Transverse colon (tissue), 4 donors: ENCODE measurements at regions not wholly inside any gene's neighbourhood (a gene's known extent, or its start where the extent isn't known, plus 50 kb on each side); places are given as distances from the start of the nearest gene placed in this dataset.
"Not testable (repeated sequence)": the region's sequence is repeated elsewhere in the genome, so short reads cannot be mapped to it uniquely, and the experiment has no call there.

ENCODE experiments used
- DNase-seq: peaks from one replicate; pipeline ENCODE4 v3.0.0-alpha.2; 2019
- H3K27ac ChIP-seq, 4 donors: fragments of 200-600 bp; sonication (generic); 2 replicates each; pipeline ENCODE4 v1.5.1; 2016 to 2018; ENCODE audit warnings: inconsistent platforms in 4 of 4
- H3K27me3 ChIP-seq: fragments of 200-600 bp; sonication (generic); 2 replicates; pipeline ENCODE4 v1.5.1; 2017; ENCODE audit warnings: inconsistent platforms
- H3K36me3 ChIP-seq, 4 donors: fragments of 200-600 bp; sonication (generic); 2 replicates each; pipeline ENCODE4 v1.5.1; 2017 to 2019; ENCODE audit warnings: inconsistent platforms in 4 of 4
- H3K4me1 ChIP-seq, 4 donors: fragments of 200-600 bp; sonication (generic); 2 replicates each; pipeline ENCODE4 v1.5.1; 2017 to 2020; ENCODE audit warnings: inconsistent platforms in 4 of 4
- H3K4me3 ChIP-seq, 4 donors: fragments of 200-600 bp; sonication (generic); 1 replicate in 1 of 4; 2 replicates in 3 of 4; pipeline versions ENCODE4 v1.5.1 to v1.6.1; 2017 to 2019; ENCODE audit warnings: inconsistent platforms in 4 of 4
- H3K9me3 ChIP-seq, 2 donors: fragments of 200-600 bp; sonication (generic); 2 replicates each; pipeline ENCODE4 v1.5.1; 2017 to 2019; ENCODE audit warnings: inconsistent platforms in 2 of 2
- CTCF ChIP-seq, 5 experiments: fragments of 200-600 bp in 3 of 5; fragments of 450-650 bp in 2 of 5; sonication (generic) in 3 of 5; IDR thresholded peaks; 1 replicate in 2 of 5; 2 replicates in 3 of 5; pipeline ENCODE4 v1.5.1; 2016 to 2017; ENCODE audit warnings: antibody characterized with exemption in 5 of 5, inconsistent platforms in 3 of 5, mild to moderate bottlenecking in 2 of 5, moderate library complexity in 1 of 5
- EP300 ChIP-seq: sonication (generic); formaldehyde crosslinking; IDR thresholded peaks from one replicate; pipeline ENCODE4 v1.6.1; 2017; ENCODE audit warnings: antibody characterized with exemption, low read depth
- POLR2A ChIP-seq: fragments of 450-650 bp; IDR thresholded peaks from one replicate; pipeline ENCODE4 v1.6.1; 2016; ENCODE audit warnings: antibody characterized with exemption, mild to moderate bottlenecking, moderate library complexity
- POLR2AphosphoS5 ChIP-seq, 3 donors: sonication (generic); formaldehyde crosslinking; IDR thresholded peaks; one replicate each; pipeline ENCODE4 v1.6.1; 2016; ENCODE audit warnings: antibody characterized with exemption in 3 of 3
- WGBS, 2 donors: methylation state at CpG; one replicate each; pipeline ENCODE4 v1.1.5; 2018; ENCODE audit warnings: low coverage in 1 of 2; 5-methylcytosine and 5-hydroxymethylcytosine counted together
- in situ Hi-C, 4 donors: fragments of 200-750 bp; cut with MboI; loops; one replicate each; pipeline versions ENCODE4 v1.15.0 to v1.15.1; 2017; ENCODE audit warnings: low sequenced_read_pairs in 3 of 4, low pct_ligation_motif_present in 1 of 4, low pct_unique_long_range_greater_than_20kb in 1 of 4
- intact Hi-C: fragments of 100-400 bp; cut with DNase I; formaldehyde crosslinking; loops from one replicate; pipeline ENCODE4 v1.15.1; 2023; ENCODE audit warnings: low total_unique reads

GRCh38 chr4:111435986-111436744 is 709.1 kb upstream of the FAM241A start:
- Histone ChIP-seq H3K4me3 (no peak overlapping the region), H3K4me1 (peaks cover 0 to 22% (median 9%) of the 10 kb centered on the region in 4 donors), H3K9me3 (no peaks in the 10 kb centered on the region), H3K27ac (peak overlapping the region in 3 of 4 donors; percentile 58 to 67 (median 64)), H3K27me3 (no peaks in the 10 kb centered on the region), H3K36me3 (no peaks in the 10 kb centered on the region)
- intact Hi-C loops, result no loop called here
- TF ChIP-seq EP300 (no peak), POLR2A (no peak), POLR2AphosphoS5 (IDR thresholded peaks at IDR 0.05) (no peak), CTCF (IDR thresholded peaks at IDR 0.05) (no peak)
- in situ Hi-C loops, result no loop called here
- DNase-seq, result no peak
- 15 to 65% methylated on average over 2 of the region's 2 CpGs for WGBS, 2 donors

GRCh38 chr4:111441687-111442086 is 703.6 kb upstream of the FAM241A start:
- Histone ChIP-seq H3K4me1 (peaks cover 0 to 1% (median 0%) of the 10 kb centered on the region in 4 donors), H3K9me3 (no peaks in the 10 kb centered on the region), H3K27ac (no peak overlapping the region), H3K36me3 (no peaks in the 10 kb centered on the region), H3K4me3 (no peak overlapping the region), H3K27me3 (no peaks in the 10 kb centered on the region)
- no peak for DNase-seq
- TF ChIP-seq POLR2AphosphoS5 (IDR thresholded peaks at IDR 0.05) (no peak), POLR2A (no peak), EP300 (no peak), CTCF (IDR thresholded peaks at IDR 0.05) (no peak)
- WGBS, 2 donors, result 68 to 87% methylated on average over 2 of the region's 2 CpGs
- intact Hi-C loops (no loop called here), in situ Hi-C loops (no loop called here)

GRCh38 chr4:111444836-111445235 is 700.4 kb upstream of the FAM241A start:
- H3K4me3 ChIP-seq, H3K9me3 ChIP-seq, intact Hi-C loops, in situ Hi-C loops, H3K36me3 ChIP-seq, H3K27ac ChIP-seq, H3K4me1 ChIP-seq, DNase-seq, H3K27me3 ChIP-seq: not testable (repeated sequence)
- 74% methylated on average over 3 of the region's 3 CpGs; no CpG with 5 or more reads in 1 of the 2 donors for WGBS, 2 donors

GRCh38 chr4:111449657-111450056 is 695.6 kb upstream of the FAM241A start:
- no peaks in the 10 kb centered on the region for H3K27me3 ChIP-seq
- H3K36me3 ChIP-seq, result no peaks in the 10 kb centered on the region
- DNase-seq, result no peak
- 80 to 82% methylated on average over 1 of the region's 1 CpG for WGBS, 2 donors
- TF ChIP-seq CTCF (IDR thresholded peaks at IDR 0.05), result no peak
- H3K27ac ChIP-seq, result no peak overlapping the region
- H3K9me3 ChIP-seq, result no peaks in the 10 kb centered on the region
- peaks cover 0 to 15% (median 4%) of the 10 kb centered on the region in 4 donors for H3K4me1 ChIP-seq
- intact Hi-C loops, result no loop called here
- in situ Hi-C loops, result no loop called here
- no peak overlapping the region for H3K4me3 ChIP-seq

GRCh38 chr4:111450867-111451266 is 694.4 kb upstream of the FAM241A start:
- in situ Hi-C loops, result no loop called here

More at GRCh38 chr4:111450867-111451266, 694.4 kb upstream of the FAM241A start:
- no peak for DNase-seq
- H3K27ac ChIP-seq, result no peak overlapping the region
- intact Hi-C loops, result no loop called here
- H3K27me3 ChIP-seq, result no peaks in the 10 kb centered on the region
- no peaks in the 10 kb centered on the region for H3K36me3 ChIP-seq
- no peak overlapping the region for H3K4me3 ChIP-seq
- TF ChIP-seq EP300, result no peak
- TF ChIP-seq POLR2A, result no peak
- no peak for TF ChIP-seq CTCF (IDR thresholded peaks at IDR 0.05)
- no peak for TF ChIP-seq POLR2AphosphoS5 (IDR thresholded peaks at IDR 0.05)
- H3K4me1 ChIP-seq, result peaks cover 0 to 15% (median 4%) of the 10 kb centered on the region in 4 donors
- H3K9me3 ChIP-seq, result no peaks in the 10 kb centered on the region
